ENCODE measurements at regions not wholly inside any gene's neighbourhood (a gene's known extent, or its start where the extent isn't known, plus 50 kb on each side); places are given as distances from the start of the nearest gene placed in this dataset.

DNA sequence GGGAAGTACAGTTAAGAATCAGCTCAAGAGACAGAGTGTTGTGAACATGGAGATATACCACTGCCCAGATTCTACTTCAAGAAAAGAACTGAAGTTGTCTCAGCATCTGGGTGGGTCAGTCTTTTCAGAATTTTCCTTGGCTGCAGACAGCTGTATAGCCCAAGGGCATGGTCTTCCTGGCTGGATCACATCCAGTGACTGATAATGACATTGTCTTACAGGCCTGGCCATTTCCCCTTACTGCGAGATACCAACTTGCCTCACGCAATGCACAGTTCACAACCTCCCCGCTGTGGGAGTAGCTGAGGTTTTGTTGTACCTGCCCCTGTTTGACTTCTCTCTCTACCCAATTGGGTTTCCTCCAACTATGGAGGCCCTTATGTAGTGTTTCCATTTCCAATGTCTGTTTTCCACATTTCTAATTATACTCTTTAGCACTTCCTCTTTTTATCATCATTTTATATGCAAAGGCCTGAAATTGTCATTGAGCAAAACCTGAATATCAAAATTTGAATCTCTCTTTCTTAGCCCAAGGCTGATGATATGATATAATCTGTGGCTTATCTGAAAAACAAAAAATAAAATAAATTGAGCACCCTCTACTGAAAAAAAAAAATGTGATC lies 209.1 kb downstream of the NAF1 start:
- H2AFZ ChIP-seq = no peak overlapping the region
- WGBS, 2 experiments (ENCODE audit: low coverage in 1 of 2, low lambda C conversion rate in 2 of 2, missing lambda C conversion rate in 2 of 2) = 38 to 41% methylated on average over 3 of the region's 3 CpGs
- H3K9me3 ChIP-seq (ENCODE audit: low read depth) = no peaks in the 10 kb centered on the region
- H4K20me1 ChIP-seq (ENCODE audit: insufficient read depth) = no peaks in the 10 kb centered on the region
- no peak overlapping the region for H3K4me2 ChIP-seq (ENCODE audit: unreplicated experiment)
- H3K36me3 ChIP-seq (ENCODE audit: low read depth) = no peaks in the 10 kb centered on the region
- H3K27ac ChIP-seq = no peak overlapping the region
- in situ Hi-C loops (cut with MboI) = no loop called here
- no peaks in the 10 kb centered on the region for H3K9me2 ChIP-seq (ENCODE audit: insufficient read depth)
- H3K4me3 ChIP-seq = no peak overlapping the region
- H3K27me3 ChIP-seq (replicated peaks; ENCODE audit: insufficient read depth) = no peaks in the 10 kb centered on the region
- no peaks in the 10 kb centered on the region for H3K4me1 ChIP-seq (ENCODE audit: insufficient read depth)
- H3K9ac ChIP-seq = no peak overlapping the region
- no peaks in the 10 kb centered on the region for H3K79me2 ChIP-seq (ENCODE audit: insufficient read depth)
- no peaks in the 10 kb centered on the region for H3F3A ChIP-seq (ENCODE audit: insufficient read depth)
- TF ChIP-seq EZH2phosphoT487 (IDR thresholded peaks at IDR 0.05; ENCODE audit: insufficient read depth, low read depth) (no peak), EZH2 (IDR thresholded peaks at IDR 0.05; ENCODE audit: insufficient read depth, poor library complexity, severe bottlenecking) (no peak)
- no peak for DNase-seq

DNA sequence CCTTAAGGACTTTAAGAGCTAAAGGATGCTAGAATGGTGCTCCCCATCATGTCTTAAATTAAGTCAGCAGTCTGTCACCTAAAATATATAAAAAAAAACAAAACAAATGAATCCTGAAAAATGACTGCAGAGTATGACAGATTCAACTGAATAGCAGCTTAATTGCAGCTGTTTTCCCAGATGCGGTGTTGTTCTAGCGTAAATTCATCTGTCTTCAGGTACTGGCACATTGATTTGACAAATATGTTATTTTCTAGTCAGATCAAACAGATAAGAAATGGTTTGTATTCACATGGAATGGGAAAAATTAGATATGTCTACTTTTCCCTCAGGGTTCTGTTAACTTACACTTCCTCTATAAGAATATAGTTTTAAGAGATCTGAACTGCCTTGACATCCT lies 211.7 kb downstream of the NAF1 start:
- H3K9me2 ChIP-seq (ENCODE audit: insufficient read depth) = no peaks in the 10 kb centered on the region
- 38 to 39% methylated on average over 2 of the region's 2 CpGs for WGBS, 2 experiments (ENCODE audit: low coverage in 1 of 2, low lambda C conversion rate in 2 of 2, missing lambda C conversion rate in 2 of 2)

DNA sequence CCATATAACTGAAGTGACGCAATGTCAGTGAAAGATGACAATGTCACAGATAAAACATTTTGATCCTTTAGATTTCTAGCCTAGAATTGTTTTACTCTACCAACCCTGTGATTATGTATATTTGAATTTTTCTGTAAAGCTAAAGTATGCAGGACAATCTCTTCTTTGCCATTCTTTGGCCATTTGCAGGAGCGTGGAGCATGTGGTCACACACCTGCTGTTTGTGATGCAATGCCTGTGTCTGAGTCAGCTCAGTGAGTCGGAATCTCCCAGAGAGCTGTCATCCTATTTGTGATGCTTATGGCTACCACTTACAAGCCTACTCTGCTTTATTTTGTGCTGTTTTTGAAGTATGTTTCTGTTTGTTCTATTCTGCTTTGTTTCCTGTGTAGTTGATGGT lies 214.5 kb downstream of the NAF1 start:
- Histone ChIP-seq H3F3A (ENCODE audit: insufficient read depth) (no peaks in the 10 kb centered on the region), H3K27me3 (replicated peaks; ENCODE audit: insufficient read depth) (no peaks in the 10 kb centered on the region), H3K4me1 (ENCODE audit: insufficient read depth) (no peaks in the 10 kb centered on the region), H3K4me3 (no peak overlapping the region), H3K9me2 (ENCODE audit: insufficient read depth) (no peaks in the 10 kb centered on the region), H4K20me1 (ENCODE audit: insufficient read depth) (no peaks in the 10 kb centered on the region), H3K36me3 (ENCODE audit: low read depth) (no peaks in the 10 kb centered on the region), H3K27ac (no peak overlapping the region), H2AFZ (no peak overlapping the region), H3K9me3 (ENCODE audit: low read depth) (no peaks in the 10 kb centered on the region), H3K9ac (no peak overlapping the region), H3K79me2 (ENCODE audit: insufficient read depth) (no peaks in the 10 kb centered on the region), H3K4me2 (ENCODE audit: unreplicated experiment) (no peak overlapping the region)
- in situ Hi-C loops (cut with MboI) = no loop called here
- no peak for DNase-seq
- TF ChIP-seq EZH2 (IDR thresholded peaks at IDR 0.05; ENCODE audit: insufficient read depth, poor library complexity, severe bottlenecking) = no peak
- TF ChIP-seq EZH2phosphoT487 (IDR thresholded peaks at IDR 0.05; ENCODE audit: insufficient read depth, low read depth) = no peak
- 36 to 44% methylated on average over 3 of the region's 3 CpGs for WGBS, 2 experiments (ENCODE audit: low coverage in 1 of 2, low lambda C conversion rate in 2 of 2, missing lambda C conversion rate in 2 of 2)

More for the DNA sequence above, 211.7 kb downstream of the NAF1 start:
- Histone ChIP-seq H3K36me3 (ENCODE audit: low read depth) (no peaks in the 10 kb centered on the region), H3K4me3 (no peak overlapping the region), H3K27me3 (replicated peaks; ENCODE audit: insufficient read depth) (no peaks in the 10 kb centered on the region), H3K79me2 (ENCODE audit: insufficient read depth) (no peaks in the 10 kb centered on the region), H3K4me1 (ENCODE audit: insufficient read depth) (no peaks in the 10 kb centered on the region), H4K20me1 (ENCODE audit: insufficient read depth) (no peaks in the 10 kb centered on the region), H3K9me3 (ENCODE audit: low read depth) (no peaks in the 10 kb centered on the region), H2AFZ (no peak overlapping the region), H3F3A (ENCODE audit: insufficient read depth) (no peaks in the 10 kb centered on the region), H3K27ac (no peak overlapping the region), H3K4me2 (ENCODE audit: unreplicated experiment) (no peak overlapping the region), H3K9ac (no peak overlapping the region)
- DNase-seq = no peak
- in situ Hi-C loops (cut with MboI) = no loop called here
- TF ChIP-seq EZH2 (IDR thresholded peaks at IDR 0.05; ENCODE audit: insufficient read depth, poor library complexity, severe bottlenecking) = no peak
- TF ChIP-seq EZH2phosphoT487 (IDR thresholded peaks at IDR 0.05; ENCODE audit: insufficient read depth, low read depth) = no peak

DNA sequence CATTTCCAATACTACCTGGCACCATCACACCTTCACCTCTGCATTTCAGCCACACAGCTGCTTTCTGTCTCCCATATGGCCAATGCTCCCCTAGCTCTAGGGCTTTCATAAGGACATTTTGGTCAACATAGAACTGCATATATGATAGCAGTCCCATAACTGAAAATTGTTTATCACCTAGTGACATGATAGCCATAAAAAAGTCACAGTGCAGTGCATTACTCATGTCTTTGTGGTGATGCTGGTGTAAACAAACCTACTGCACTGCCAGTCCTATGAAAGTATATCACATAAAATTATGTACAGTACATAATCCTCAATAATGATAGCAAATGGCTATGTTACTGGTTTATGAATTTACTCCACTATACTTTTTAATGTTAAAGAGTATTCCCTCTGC lies 221.0 kb downstream of the NAF1 start:
- DNase-seq = no peak
- Histone ChIP-seq H3K9me2 (ENCODE audit: insufficient read depth) (no peaks in the 10 kb centered on the region), H3K79me2 (ENCODE audit: insufficient read depth) (no peaks in the 10 kb centered on the region), H3K4me1 (ENCODE audit: insufficient read depth) (no peaks in the 10 kb centered on the region), H3K36me3 (ENCODE audit: low read depth) (no peaks in the 10 kb centered on the region), H3K4me3 (no peak overlapping the region), H3K4me2 (ENCODE audit: unreplicated experiment) (no peak overlapping the region), H4K20me1 (ENCODE audit: insufficient read depth) (no peaks in the 10 kb centered on the region), H3F3A (ENCODE audit: insufficient read depth) (no peaks in the 10 kb centered on the region), H3K27ac (no peak overlapping the region), H3K9me3 (ENCODE audit: low read depth) (no peaks in the 10 kb centered on the region), H3K27me3 (replicated peaks; ENCODE audit: insufficient read depth) (no peaks in the 10 kb centered on the region), H3K9ac (no peak overlapping the region), H2AFZ (no peak overlapping the region)
- TF ChIP-seq EZH2 (IDR thresholded peaks at IDR 0.05; ENCODE audit: insufficient read depth, poor library complexity, severe bottlenecking) = no peak
- no peak for TF ChIP-seq EZH2phosphoT487 (IDR thresholded peaks at IDR 0.05; ENCODE audit: insufficient read depth, low read depth)
- in situ Hi-C loops (cut with MboI) = no loop called here

DNA sequence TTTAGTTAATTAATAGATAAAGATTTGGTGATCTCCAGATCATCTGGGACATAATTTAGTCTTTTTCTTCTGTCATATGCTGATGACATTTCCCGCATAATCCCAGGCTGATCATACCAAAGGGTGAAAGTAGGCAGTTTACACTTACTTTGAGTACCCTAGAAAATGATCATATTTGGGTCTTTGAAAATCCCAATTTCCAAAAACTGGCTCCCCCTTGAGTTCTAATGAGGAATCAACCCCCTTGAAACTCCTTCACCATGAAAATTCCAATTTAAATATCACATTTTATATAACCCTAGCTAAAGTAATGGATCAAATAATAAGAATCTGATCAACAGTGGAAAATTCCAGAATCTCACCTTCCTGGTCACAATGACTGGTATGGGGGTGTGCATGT lies 223.4 kb downstream of the NAF1 start:
- Histone ChIP-seq H3K9me3 (ENCODE audit: low read depth) (no peaks in the 10 kb centered on the region), H3K9ac (no peak overlapping the region), H3K27ac (no peak overlapping the region), H3K4me3 (no peak overlapping the region), H4K20me1 (ENCODE audit: insufficient read depth) (no peaks in the 10 kb centered on the region), H2AFZ (no peak overlapping the region), H3F3A (ENCODE audit: insufficient read depth) (no peaks in the 10 kb centered on the region), H3K27me3 (replicated peaks; ENCODE audit: insufficient read depth) (no peaks in the 10 kb centered on the region), H3K4me2 (ENCODE audit: unreplicated experiment) (no peak overlapping the region), H3K9me2 (ENCODE audit: insufficient read depth) (no peaks in the 10 kb centered on the region), H3K4me1 (ENCODE audit: insufficient read depth) (no peaks in the 10 kb centered on the region), H3K79me2 (ENCODE audit: insufficient read depth) (no peaks in the 10 kb centered on the region), H3K36me3 (ENCODE audit: low read depth) (no peaks in the 10 kb centered on the region)
- WGBS, 2 experiments (ENCODE audit: low coverage in 1 of 2, low lambda C conversion rate in 2 of 2, missing lambda C conversion rate in 2 of 2) = 0 to 6% methylated on average over 1 of the region's 1 CpG
- TF ChIP-seq EZH2phosphoT487 (IDR thresholded peaks at IDR 0.05; ENCODE audit: insufficient read depth, low read depth) = no peak
- no peak for TF ChIP-seq EZH2 (IDR thresholded peaks at IDR 0.05; ENCODE audit: insufficient read depth, poor library complexity, severe bottlenecking)
- in situ Hi-C loops (cut with MboI) = no loop called here
- DNase-seq = no peak
